PFSK-1 (cell line): ENCODE measurements at regions not wholly inside any gene's neighbourhood (a gene's known extent, or its start where the extent isn't known, plus 50 kb on each side); places are given as distances from the start of the nearest gene placed in this dataset.

Experiments
- FOXP2 ChIP-seq: optimal IDR thresholded peaks from 2 replicates; pipeline ENCODE3; 2011; ENCODE audit warnings: borderline replicate concordance, control low read depth, inconsistent platforms; ENCODE audit not compliant: insufficient read depth; ENCODE audit errors: extremely low read length, extremely low read depth
- POLR2AphosphoS5 ChIP-seq: IDR thresholded peaks from 2 replicates; pipeline ENCODE4 v1.6.1; 2012; ENCODE audit warnings: low read depth, mild to moderate bottlenecking, control low read depth, low read length, moderate library complexity
- SIN3A ChIP-seq: IDR thresholded peaks from 2 replicates; pipeline ENCODE4 v1.6.1; 2012; ENCODE audit warnings: mild to moderate bottlenecking, low read length, moderate library complexity, borderline replicate concordance; ENCODE audit not compliant: insufficient read depth
- TAF1 ChIP-seq: IDR thresholded peaks from 2 replicates; pipeline ENCODE4 v1.6.1; 2012; ENCODE audit warnings: low read length, control low read depth, borderline replicate concordance; ENCODE audit not compliant: insufficient read depth
- TF ChIP-seq, protein P1 (sequence below), 2 experiments: IDR thresholded peaks; 2 replicates each; pipeline versions ENCODE4 v1.6.1 to v1.8.0; 2011 to 2012; ENCODE audit warnings: low read depth in 2 of 2, low read length in 2 of 2, control low read depth in 1 of 2, inconsistent platforms in 1 of 2, mild to moderate bottlenecking in 1 of 2, moderate library complexity in 1 of 2; ENCODE audit not compliant: insufficient read depth in 1 of 2

DNA sequence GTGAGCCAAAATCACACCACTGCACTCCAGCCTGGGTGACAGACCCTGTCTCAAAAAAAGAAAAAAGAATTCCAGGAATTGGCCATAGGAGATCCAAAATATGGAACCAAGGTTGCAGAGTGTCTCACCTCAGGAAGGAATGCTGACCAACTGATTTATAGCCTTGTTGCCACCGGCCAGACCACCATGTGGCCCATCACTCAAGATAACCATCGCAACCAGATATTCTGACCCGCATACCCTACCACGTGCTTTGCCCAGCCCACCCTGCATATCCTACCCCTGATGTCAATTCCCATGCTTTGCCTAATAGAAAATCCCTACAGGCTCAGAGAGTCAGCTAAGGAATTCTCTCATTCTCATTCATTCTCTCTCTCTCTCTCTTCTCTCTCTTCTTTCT, 95.1 kb upstream of the DOCK9 start:
- no peak for TF ChIP-seq SIN3A
- no peak for TF ChIP-seq POLR2AphosphoS5
- TF ChIP-seq, protein P1, sequence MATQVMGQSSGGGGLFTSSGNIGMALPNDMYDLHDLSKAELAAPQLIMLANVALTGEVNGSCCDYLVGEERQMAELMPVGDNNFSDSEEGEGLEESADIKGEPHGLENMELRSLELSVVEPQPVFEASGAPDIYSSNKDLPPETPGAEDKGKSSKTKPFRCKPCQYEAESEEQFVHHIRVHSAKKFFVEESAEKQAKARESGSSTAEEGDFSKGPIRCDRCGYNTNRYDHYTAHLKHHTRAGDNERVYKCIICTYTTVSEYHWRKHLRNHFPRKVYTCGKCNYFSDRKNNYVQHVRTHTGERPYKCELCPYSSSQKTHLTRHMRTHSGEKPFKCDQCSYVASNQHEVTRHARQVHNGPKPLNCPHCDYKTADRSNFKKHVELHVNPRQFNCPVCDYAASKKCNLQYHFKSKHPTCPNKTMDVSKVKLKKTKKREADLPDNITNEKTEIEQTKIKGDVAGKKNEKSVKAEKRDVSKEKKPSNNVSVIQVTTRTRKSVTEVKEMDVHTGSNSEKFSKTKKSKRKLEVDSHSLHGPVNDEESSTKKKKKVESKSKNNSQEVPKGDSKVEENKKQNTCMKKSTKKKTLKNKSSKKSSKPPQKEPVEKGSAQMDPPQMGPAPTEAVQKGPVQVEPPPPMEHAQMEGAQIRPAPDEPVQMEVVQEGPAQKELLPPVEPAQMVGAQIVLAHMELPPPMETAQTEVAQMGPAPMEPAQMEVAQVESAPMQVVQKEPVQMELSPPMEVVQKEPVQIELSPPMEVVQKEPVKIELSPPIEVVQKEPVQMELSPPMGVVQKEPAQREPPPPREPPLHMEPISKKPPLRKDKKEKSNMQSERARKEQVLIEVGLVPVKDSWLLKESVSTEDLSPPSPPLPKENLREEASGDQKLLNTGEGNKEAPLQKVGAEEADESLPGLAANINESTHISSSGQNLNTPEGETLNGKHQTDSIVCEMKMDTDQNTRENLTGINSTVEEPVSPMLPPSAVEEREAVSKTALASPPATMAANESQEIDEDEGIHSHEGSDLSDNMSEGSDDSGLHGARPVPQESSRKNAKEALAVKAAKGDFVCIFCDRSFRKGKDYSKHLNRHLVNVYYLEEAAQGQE (IDR thresholded peaks at IDR 0.05; ENCODE audit: insufficient read depth in 1 of 2, low read depth in 2 of 2, low read length in 2 of 2): no peak
- TF ChIP-seq TAF1: no peak
- TF ChIP-seq FOXP2: no peak
